NCI-H1417 treated with DMSO at 0.1 percent for 48 hours (cell line): ENCODE measurements at regions not wholly inside any gene's neighbourhood (a gene's known extent, or its start where the extent isn't known, plus 50 kb on each side); places are given as distances from the start of the nearest gene placed in this dataset.

ENCODE experiments used
- DNase-seq: peaks from one replicate; lab custom pipeline; 2025; lab: John Stamatoyannopoulos, UW

- DNase-seq = no peak
Measured at GRCh38 chr3:107897471-107898061, 193.3 kb downstream of the CD47 start.

- no peak for DNase-seq
Measured at GRCh38 chr3:107894998-107895397, 195.8 kb downstream of the CD47 start.

GRCh38 chr3:107892955-107893624 lies 197.7 kb downstream of the CD47 start:
- peak; percentile 82 for DNase-seq

GRCh38 chr3:107884719-107885460 lies 205.9 kb downstream of the CD47 start:
- DNase-seq = no peak

GRCh38 chr3:107884028-107884427 lies 206.8 kb downstream of the CD47 start:
- DNase-seq = no peak

- no peak for DNase-seq
Measured at GRCh38 chr3:107882881-107883280, 207.9 kb downstream of the CD47 start.

GRCh38 chr3:107882261-107882660 lies 208.6 kb downstream of the CD47 start:
- DNase-seq = no peak

GRCh38 chr3:107881509-107881908 lies 209.3 kb downstream of the CD47 start:
- no peak for DNase-seq

GRCh38 chr3:107880702-107881101 lies 210.1 kb downstream of the CD47 start:
- DNase-seq = no peak

GRCh38 chr3:107877936-107878335 lies 212.9 kb downstream of the CD47 start:
- DNase-seq = no peak

- no peak for DNase-seq
Measured at GRCh38 chr3:107870943-107871638, 219.7 kb downstream of the CD47 start.

GRCh38 chr3:107870096-107870495 lies 220.7 kb downstream of the CD47 start:
- DNase-seq = no peak

GRCh38 chr3:107868449-107868848 lies 222.4 kb downstream of the CD47 start:
- DNase-seq = no peak

GRCh38 chr3:107861904-107862303 lies 228.9 kb downstream of the CD47 start:
- DNase-seq = no peak

GRCh38 chr3:107861422-107861821 lies 229.4 kb downstream of the CD47 start:
- no peak for DNase-seq
